ENCODE measurements at regions not wholly inside any gene's neighbourhood (a gene's known extent, or its start where the extent isn't known, plus 50 kb on each side); places are given as distances from the start of the nearest gene placed in this dataset.

- H3K4me1 ChIP-seq (ENCODE audit: low read depth), result no peaks in the 10 kb centered on the region
- no peak for DNase-seq
- H3K4me3 ChIP-seq, result no peak overlapping the region
- no peaks in the 10 kb centered on the region for H3K9me3 ChIP-seq
- ATAC-seq, result no peak
- no peaks in the 10 kb centered on the region for H3K36me3 ChIP-seq (ENCODE audit: low read depth)
- no peak for TF ChIP-seq CTCF (IDR thresholded peaks at IDR 0.05)
- intact Hi-C loops (cut with DNase I, micrococcal nuclease), result no loop called here
These were observed 59.4 kb upstream of the LRRC8B start for GRCh38 chr1:89465201-89465600.

DNA sequence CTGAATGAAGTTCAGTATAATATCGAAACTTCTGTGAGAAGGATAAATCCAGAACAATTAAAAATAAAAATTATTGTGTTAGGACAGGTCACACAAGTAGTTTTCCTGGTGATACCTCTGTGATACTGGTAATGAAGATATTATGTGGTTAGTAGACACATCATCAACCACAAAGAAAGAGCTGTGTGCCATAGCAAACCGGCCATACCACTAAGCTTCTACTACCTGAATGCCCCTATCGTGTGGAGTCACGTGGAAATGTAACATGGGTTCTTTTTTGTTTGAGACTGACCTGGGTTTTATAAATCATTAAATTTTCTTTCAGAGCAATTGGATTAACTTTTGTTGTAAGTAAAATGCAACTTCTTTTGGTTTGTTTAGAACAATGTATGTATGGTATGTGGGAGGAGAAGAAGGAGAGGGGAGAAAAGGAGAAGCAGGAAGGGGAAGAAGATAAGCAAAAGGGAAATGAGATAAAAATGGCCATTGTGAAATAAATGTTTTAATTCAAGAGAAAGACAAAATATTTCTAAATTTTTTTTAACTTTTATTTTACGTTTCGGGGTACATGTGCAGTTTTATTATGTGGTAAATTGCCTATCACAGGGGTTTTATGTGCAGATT lies 58.2 kb upstream of the LRRC8B start:
- intact Hi-C loops (cut with DNase I, micrococcal nuclease), result no loop called here
- H3K4me1 ChIP-seq (ENCODE audit: low read depth), result no peaks in the 10 kb centered on the region
- DNase-seq (no peak), ATAC-seq (no peak)
- no peaks in the 10 kb centered on the region for H3K9me3 ChIP-seq
- no peaks in the 10 kb centered on the region for H3K36me3 ChIP-seq (ENCODE audit: low read depth)
- H3K4me3 ChIP-seq, result no peak overlapping the region
- TF ChIP-seq CTCF (IDR thresholded peaks at IDR 0.05), result no peak

GRCh38 chr1:89472253-89472652 lies 52.4 kb upstream of the LRRC8B start:
- no peaks in the 10 kb centered on the region for H3K36me3 ChIP-seq (ENCODE audit: low read depth)
- no peak for ATAC-seq
- no peak for TF ChIP-seq CTCF (IDR thresholded peaks at IDR 0.05)
- no peak overlapping the region for H3K4me3 ChIP-seq
- intact Hi-C loops (cut with DNase I, micrococcal nuclease), result no loop called here
- H3K9me3 ChIP-seq, result peaks cover 6% of the 10 kb centered on the region
- DNase-seq, result no peak
- no peaks in the 10 kb centered on the region for H3K4me1 ChIP-seq (ENCODE audit: low read depth)

DNA sequence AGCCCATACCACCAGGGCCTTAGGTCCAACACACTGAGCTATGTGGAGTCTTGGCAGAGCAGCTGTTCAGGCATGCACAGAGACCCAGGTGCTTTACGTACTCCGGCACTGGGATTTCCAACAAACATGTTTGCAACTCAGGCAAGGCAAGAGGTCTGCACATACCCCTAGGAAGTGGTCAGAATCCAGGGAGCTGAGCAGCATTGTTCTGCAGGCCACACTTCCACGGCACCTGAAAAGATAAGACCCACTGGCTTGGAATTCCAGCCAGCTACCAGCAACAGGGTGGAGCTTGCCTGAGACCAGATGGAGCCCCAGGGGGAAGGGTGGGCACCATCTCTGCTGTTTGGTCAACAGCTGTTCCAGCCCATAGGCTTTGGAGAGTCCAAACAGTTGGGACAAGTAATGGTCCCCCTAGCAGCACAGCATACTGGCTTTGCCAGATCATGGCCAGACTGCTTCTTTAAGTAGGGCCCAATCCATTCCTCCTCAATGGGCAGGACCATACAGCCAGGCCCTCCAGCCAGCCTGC lies 51.7 kb upstream of the LRRC8B start:
- Histone ChIP-seq H3K4me3 (no peak overlapping the region), H3K36me3 (ENCODE audit: low read depth) (no peaks in the 10 kb centered on the region), H3K9me3 (peaks cover 6% of the 10 kb centered on the region), H3K4me1 (ENCODE audit: low read depth) (no peaks in the 10 kb centered on the region)
- no peak for DNase-seq
- TF ChIP-seq CTCF (IDR thresholded peaks at IDR 0.05), result no peak
- ATAC-seq, result no peak
- intact Hi-C loops (cut with DNase I, micrococcal nuclease), result no loop called here

All from mucosa of descending colon (tissue), 3 donors.